ENCODE measurements at regions not wholly inside any gene's neighbourhood (a gene's known extent, or its start where the extent isn't known, plus 50 kb on each side); places are given as distances from the start of the nearest gene placed in this dataset.
"Not testable (repeated sequence)": the region's sequence is repeated elsewhere in the genome, so short reads cannot be mapped to it uniquely, and the experiment has no call there.

- TF ChIP-seq CTCF, POLR2A (IDR thresholded peaks at IDR 0.05): not testable (repeated sequence)
Observed at GRCh38 chr7:56885132-56885531, 247.1 kb downstream of the ZNF479 start.
